Tibial nerve (tissue), 4 donors: ENCODE measurements at regions not wholly inside any gene's neighbourhood (a gene's known extent, or its start where the extent isn't known, plus 50 kb on each side); places are given as distances from the start of the nearest gene placed in this dataset.

Experiments used
- CTCF ChIP-seq, 5 experiments: fragments of 200-600 bp in 3 of 5; fragments of 450-650 bp in 2 of 5; sonication (generic) in 3 of 5; IDR thresholded peaks; one replicate each; pipeline ENCODE4 v1.5.1; 2016 to 2019; ENCODE audit warnings: antibody characterized with exemption in 5 of 5, mild to moderate bottlenecking in 3 of 5, moderate library complexity in 2 of 5
- EP300 ChIP-seq, 2 donors: sonication (generic); formaldehyde crosslinking; IDR thresholded peaks; one replicate each; pipeline ENCODE4 v1.6.1; 2017; ENCODE audit warnings: antibody characterized with exemption in 2 of 2, mild to moderate bottlenecking in 1 of 2
- POLR2A ChIP-seq, 2 donors: fragments of 450-650 bp; IDR thresholded peaks; one replicate each; pipeline ENCODE4 v1.6.1; 2017; ENCODE audit warnings: antibody characterized with exemption in 2 of 2, mild to moderate bottlenecking in 2 of 2, moderate library complexity in 2 of 2

GRCh38 chr13:34826432-34826831 lies 115.6 kb upstream of the NBEA start:
- TF ChIP-seq CTCF (IDR thresholded peaks at IDR 0.05) = no peak
- TF ChIP-seq POLR2A (IDR thresholded peaks at IDR 0.05) = no peak
- TF ChIP-seq EP300 (IDR thresholded peaks at IDR 0.05) = no peak
